HCT116 (cell line): ENCODE measurements at regions not wholly inside any gene's neighbourhood (a gene's known extent, or its start where the extent isn't known, plus 50 kb on each side); places are given as distances from the start of the nearest gene placed in this dataset.

Source experiments
- ATAC-seq: fragments of 200-7000 bp; cut with Tn5 transposase; 2 replicates; pipeline ENCODE4 v1.9.1; 2020; ENCODE audit warnings: mild to moderate bottlenecking, moderate library complexity
- BruUV-seq: library from RNA; stranded (reverse); fragments of 400-500 nt; replicated peaks from 2 replicates; lab custom pipeline; 2021; lab: Mats Ljungman, UMichigan
- CTCF ChIA-PET: fragments of 300-600 bp; sonication (Branson Sonifier 250); formaldehyde crosslinking; loops from one replicate; lab custom pipeline; 2021; ENCODE audit warnings: antibody characterized with exemption; lab: Charles Lee
- POLR2A ChIA-PET: fragments of 300-600, 350-600 bp; sonication (Branson Sonifier 250); formaldehyde crosslinking; loops from one replicate; lab custom pipeline; 2021; ENCODE audit warnings: antibody characterized with exemption; lab: Charles Lee
- RAD21 ChIA-PET, 2 experiments: fragments of 300-600 bp; sonication (Branson Sonifier 250); formaldehyde crosslinking; loops; one replicate each; lab custom pipeline; 2023; ENCODE audit warnings: low total read pairs in 2 of 2; ENCODE audit not compliant: uncharacterized antibody in 2 of 2, unreplicated experiment in 2 of 2, low non-redundant PET in 1 of 2; lab: Charles Lee
- DNase-seq: peaks from one replicate; pipeline ENCODE4 v3.0.0-alpha.2; 2010; ENCODE audit warnings: low read depth, low spot score
- H2AFZ ChIP-seq: fragments of 200-600 bp; shearing (Covaris generic), sonication (generic); 2 replicates; pipeline ENCODE4 v1.6.1; 2017; ENCODE audit warnings: low read depth, mixed run types, mixed read lengths, antibody characterized with exemption, low read length; ENCODE audit not compliant: poor library complexity, severe bottlenecking
- H3K27ac ChIP-seq: 2 replicates; pipeline ENCODE4 v1.5.1; 2012; ENCODE audit warnings: low read depth, low read length
- H3K27me3 ChIP-seq: fragments of 200-600 bp; sonication (generic); 2 replicates; pipeline ENCODE4 v1.6.1; 2016; ENCODE audit warnings: mixed run types, low read length, mixed read lengths; ENCODE audit not compliant: insufficient read depth
- H3K36me3 ChIP-seq, 2 experiments: fragments of 200-500 bp in 1 of 2; fragments of 200-600 bp in 1 of 2; sonication (Bioruptor generic) in 1 of 2; sonication (generic) in 1 of 2; 2 replicates each; pipeline versions ENCODE4 v1.5.1 to v1.6.1; 2014 to 2016; ENCODE audit warnings: low read length in 2 of 2, inconsistent platforms in 1 of 2, mixed read lengths in 1 of 2, mixed run types in 1 of 2; ENCODE audit not compliant: insufficient read depth in 2 of 2, control insufficient read depth in 1 of 2
- H3K4me1 ChIP-seq, 2 experiments: fragments of 200-600 bp in 1 of 2; sonication (generic) in 1 of 2; 2 replicates each; pipeline versions ENCODE4 v1.5.1 to v1.6.1; 2012 to 2017; ENCODE audit warnings: low read length in 2 of 2, inconsistent platforms in 1 of 2, mild to moderate bottlenecking in 1 of 2, mixed read lengths in 1 of 2, mixed run types in 1 of 2, moderate library complexity in 1 of 2; ENCODE audit not compliant: insufficient read depth in 2 of 2, control insufficient read depth in 1 of 2
- H3K4me2 ChIP-seq: fragments of 200-600 bp; sonication (generic); 2 replicates; pipeline ENCODE4 v1.6.1; 2017; ENCODE audit warnings: mixed run types, low read length, mixed read lengths
- H3K4me3 ChIP-seq, 2 experiments: fragments of 200-600 bp in 1 of 2; sonication (generic) in 1 of 2; replicated peaks in 1 of 2; 2 replicates each; pipeline ENCODE4 v1.5.1; 2011 to 2016; ENCODE audit warnings: low read length in 2 of 2, control low read depth in 1 of 2, low read depth in 1 of 2, mild to moderate bottlenecking in 1 of 2, mixed read lengths in 1 of 2, mixed run types in 1 of 2
- H3K79me2 ChIP-seq: fragments of 200-600 bp; sonication (generic); 2 replicates; pipeline ENCODE4 v1.6.1; 2017; ENCODE audit warnings: mild to moderate bottlenecking, mixed run types, low read length, moderate library complexity, mixed read lengths; ENCODE audit not compliant: insufficient read depth
- H3K9ac ChIP-seq: fragments of 200-600 bp; sonication (generic); 2 replicates; pipeline ENCODE4 v1.6.1; 2016; ENCODE audit warnings: low read length, mixed read lengths
- H3K9me2 ChIP-seq: fragments of 200-600 bp; sonication (generic), shearing (Covaris generic); 2 replicates; pipeline ENCODE4 v1.6.1; 2017; ENCODE audit warnings: mixed run types, mild to moderate bottlenecking, moderate library complexity; ENCODE audit not compliant: insufficient read depth
- H3K9me3 ChIP-seq, 2 experiments: fragments of 200-500 bp in 1 of 2; fragments of 200-600 bp in 1 of 2; sonication (Bioruptor generic) in 1 of 2; sonication (generic) in 1 of 2; 2 replicates each; pipeline ENCODE4 v1.6.1; 2014 to 2017; ENCODE audit warnings: low read length in 2 of 2, mixed read lengths in 2 of 2, inconsistent platforms in 1 of 2, low read depth in 1 of 2, mild to moderate bottlenecking in 1 of 2, mixed run types in 1 of 2, moderate library complexity in 1 of 2; ENCODE audit not compliant: control insufficient read depth in 1 of 2, insufficient read depth in 1 of 2
- H4K20me1 ChIP-seq: fragments of 200-600 bp; sonication (generic), shearing (Covaris generic); 2 replicates; pipeline ENCODE4 v1.6.1; 2017; ENCODE audit warnings: mixed run types, mild to moderate bottlenecking, moderate library complexity; ENCODE audit not compliant: insufficient read depth
- CBX3 ChIP-seq: IDR thresholded peaks from 2 replicates; pipeline ENCODE4 v1.6.1; 2012; ENCODE audit warnings: low read depth
- CEBPB ChIP-seq: IDR thresholded peaks from 2 replicates; pipeline ENCODE4 v1.6.1; 2012; ENCODE audit warnings: low read depth
- CTCF ChIP-seq, 3 experiments: fragments of 200-600 bp in 1 of 3; sonication (generic) in 1 of 3; IDR thresholded peaks in 2 of 3; conservative IDR thresholded peaks in 1 of 3; 2 replicates each; pipeline ENCODE4 v1.5.1; 2012 to 2017; ENCODE audit warnings: low read depth in 2 of 3, low read length in 2 of 3, antibody characterized with exemption in 1 of 3, borderline replicate concordance in 1 of 3, control low read depth in 1 of 3, mild to moderate bottlenecking in 1 of 3, mixed read lengths in 1 of 3, mixed run types in 1 of 3, moderate library complexity in 1 of 3; ENCODE audit not compliant: insufficient read depth in 1 of 3
- ELF1 ChIP-seq: IDR thresholded peaks from 2 replicates; pipeline ENCODE4 v1.6.1; 2012; ENCODE audit warnings: low read depth, borderline replicate concordance
- FOSL1 ChIP-seq: IDR thresholded peaks from 2 replicates; pipeline ENCODE4 v1.6.1; 2012; ENCODE audit warnings: low read depth
- JUND ChIP-seq: IDR thresholded peaks from 2 replicates; pipeline ENCODE4 v1.6.1; 2012
- MAX ChIP-seq: IDR thresholded peaks from 2 replicates; pipeline ENCODE4 v1.6.1; 2012
- POLR2AphosphoS5 ChIP-seq: IDR thresholded peaks from 2 replicates; pipeline ENCODE4 v1.6.1; 2011; ENCODE audit warnings: mild to moderate bottlenecking, low read depth, low read length, moderate library complexity
- RAD21 ChIP-seq: IDR thresholded peaks from 2 replicates; pipeline ENCODE4 v1.6.1; 2012; ENCODE audit warnings: low read depth, mild to moderate bottlenecking
- REST ChIP-seq: IDR thresholded peaks from 2 replicates; pipeline ENCODE4 v1.6.1; 2012; ENCODE audit warnings: low read depth
- SIN3A ChIP-seq: IDR thresholded peaks from 2 replicates; pipeline ENCODE4 v1.6.1; 2012; ENCODE audit warnings: low read depth
- SP1 ChIP-seq: IDR thresholded peaks from 2 replicates; pipeline ENCODE4 v1.6.1; 2012; ENCODE audit warnings: low read depth
- SRF ChIP-seq: IDR thresholded peaks from 2 replicates; pipeline ENCODE4 v1.6.1; 2012; ENCODE audit warnings: low read depth
- TCF7L2 ChIP-seq: IDR thresholded peaks from 2 replicates; pipeline ENCODE4 v1.7.0; 2011; ENCODE audit warnings: borderline replicate concordance, inconsistent platforms; ENCODE audit not compliant: insufficient read depth, insufficient read length; ENCODE audit errors: extremely low read depth
- YY1 ChIP-seq: IDR thresholded peaks from 2 replicates; pipeline ENCODE4 v1.6.1; 2011; ENCODE audit warnings: low read length, low read depth, moderate library complexity, mild to moderate bottlenecking; ENCODE audit not compliant: insufficient replicate concordance; ENCODE audit errors: extremely low read depth
- ZNF274 ChIP-seq: fragments of 200-500 bp; sonication (Bioruptor generic); IDR thresholded peaks from 2 replicates; pipeline ENCODE4 v1.6.1; 2014; ENCODE audit warnings: mild to moderate bottlenecking, low read depth, low read length, inconsistent platforms
- intact Hi-C: fragments of 100-400 bp; cut with micrococcal nuclease; formaldehyde crosslinking; loops from 2 replicates; pipeline ENCODE4 v1.10.0; 2022

GRCh38 chr3:105281989-105282388 lies 84.7 kb upstream of the ALCAM start:
- DNase-seq: no peak
- ChIA-PET RAD21 (no interaction called here), CTCF (no interaction called here)
- no peak for ATAC-seq
- intact Hi-C loops: no loop called here
- H3K27ac ChIP-seq: no peak overlapping the region
- H3K4me2 ChIP-seq: no peak overlapping the region
- H3K9ac ChIP-seq: no peak overlapping the region
- H3K9me3 ChIP-seq: no peaks in the 10 kb centered on the region
- TF ChIP-seq FOSL1: no peak
- no peak for TF ChIP-seq CEBPB
- TF ChIP-seq CBX3: no peak
- TF ChIP-seq ELF1: no peak
- no peak for TF ChIP-seq JUND
- TF ChIP-seq POLR2AphosphoS5: no peak
- TF ChIP-seq SRF: no peak
- TF ChIP-seq SIN3A: no peak
- no peak for TF ChIP-seq ZNF274
- no peak for TF ChIP-seq CTCF (IDR thresholded peaks at IDR 0.05 in 2 of 3, conservative IDR thresholded peaks at IDR 0.05 in 1 of 3; ENCODE audit: borderline replicate concordance in 1 of 3, insufficient read depth in 1 of 3, low read depth in 2 of 3, low read length in 2 of 3)
- no peak for TF ChIP-seq TCF7L2
- no peak for TF ChIP-seq REST
- TF ChIP-seq SP1: no peak
- no peak for TF ChIP-seq YY1
- no peak for TF ChIP-seq RAD21
- TF ChIP-seq MAX: no peak
- TF ChIP-seq, all 23 proteins: peak for 0
- no peaks in the 10 kb centered on the region for H3K27me3 ChIP-seq
- no peak overlapping the region for H2AFZ ChIP-seq
- no peak overlapping the region for H3K4me3 ChIP-seq
- no peaks in the 10 kb centered on the region for H3K4me1 ChIP-seq
- POLR2A ChIA-PET: no interaction called here
- no peaks in the 10 kb centered on the region for H3K79me2 ChIP-seq
- H3K36me3 ChIP-seq: no peaks in the 10 kb centered on the region
- H4K20me1 ChIP-seq: no peaks in the 10 kb centered on the region
- H3K9me2 ChIP-seq: no peaks in the 10 kb centered on the region
- no TSS peak for BruUV-seq
